SK-N-DZ (cell line): ENCODE measurements at regions not wholly inside any gene's neighbourhood (a gene's known extent, or its start where the extent isn't known, plus 50 kb on each side); places are given as distances from the start of the nearest gene placed in this dataset.
A peak's percentile ranks its signal among the peaks of the same experiment; 100 is the strongest.

Experiments
- DNase-seq: peaks from one replicate; pipeline ENCODE4 v3.0.0-alpha.2; 2015; ENCODE audit warnings: low spot score
- small RNA-seq, 2 experiments: library from RNA; depleted of rRNA; stranded (forward); fragments of <200 nt; gene quantifications; one replicate each; pipeline ENCODE3, GENCODE V24; 2014

DNA sequence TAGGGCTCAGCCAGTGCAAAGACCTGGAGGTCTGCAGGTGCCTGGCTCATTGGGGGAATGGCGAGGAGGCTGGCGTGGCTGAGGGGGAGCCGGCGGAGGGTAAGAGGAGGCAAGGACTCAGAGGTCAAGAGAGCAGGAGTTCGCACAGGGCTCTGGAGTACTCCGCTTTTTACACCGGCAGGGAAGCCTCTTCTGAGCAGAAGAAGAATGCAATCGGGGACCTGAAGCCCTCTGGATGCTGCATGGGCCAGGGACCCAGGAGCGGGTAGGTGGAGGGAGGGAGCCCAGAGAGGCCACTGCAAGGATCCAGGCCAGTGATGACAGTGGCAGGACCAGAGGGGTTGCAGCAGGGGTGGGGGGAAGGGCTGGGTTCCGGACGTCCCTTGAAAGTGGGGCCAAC is 70.4 kb upstream of the TAMM41 start:
- DNase-seq: no peak

DNA sequence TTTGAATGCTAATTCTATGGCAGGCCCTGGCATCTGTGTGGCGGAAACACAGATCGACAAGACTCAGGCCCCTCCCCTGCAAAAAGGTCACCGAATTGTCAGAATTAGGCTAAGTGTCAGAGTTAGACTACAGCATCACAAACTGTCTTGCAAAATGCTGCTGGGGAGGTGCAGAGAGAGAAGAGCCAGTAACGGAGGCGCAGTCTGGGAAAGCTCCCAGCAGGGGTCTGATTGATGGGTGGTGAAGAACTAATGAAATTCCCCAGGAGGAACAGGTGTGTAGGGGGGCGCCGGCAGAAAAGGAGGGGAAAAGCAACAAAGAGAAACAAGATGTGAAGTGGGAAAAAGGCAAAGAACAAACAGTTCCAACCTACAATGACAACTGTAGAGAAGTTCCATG is 72.7 kb upstream of the TAMM41 start:
- peak; percentile 61 for DNase-seq

DNA sequence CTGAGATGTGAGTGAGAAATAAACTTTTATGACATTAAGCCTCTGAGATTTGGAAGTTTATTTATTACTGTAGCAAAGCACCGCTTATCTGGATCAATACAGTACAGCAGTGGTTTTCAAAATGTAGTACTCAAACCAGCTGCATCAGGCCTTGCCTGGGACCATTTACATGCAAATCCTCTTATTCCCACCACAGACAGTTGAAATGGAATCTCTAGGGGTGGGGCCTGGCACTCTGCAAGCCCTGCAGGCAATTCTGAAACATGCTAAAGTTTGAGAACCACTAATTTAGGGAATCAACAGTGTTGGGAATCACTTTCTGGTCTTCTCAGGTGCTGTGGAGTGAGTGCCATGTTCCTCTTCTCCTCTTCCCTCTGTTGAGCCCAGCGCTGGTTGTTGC is 77.8 kb upstream of the TAMM41 start:
- no peak for DNase-seq

DNA sequence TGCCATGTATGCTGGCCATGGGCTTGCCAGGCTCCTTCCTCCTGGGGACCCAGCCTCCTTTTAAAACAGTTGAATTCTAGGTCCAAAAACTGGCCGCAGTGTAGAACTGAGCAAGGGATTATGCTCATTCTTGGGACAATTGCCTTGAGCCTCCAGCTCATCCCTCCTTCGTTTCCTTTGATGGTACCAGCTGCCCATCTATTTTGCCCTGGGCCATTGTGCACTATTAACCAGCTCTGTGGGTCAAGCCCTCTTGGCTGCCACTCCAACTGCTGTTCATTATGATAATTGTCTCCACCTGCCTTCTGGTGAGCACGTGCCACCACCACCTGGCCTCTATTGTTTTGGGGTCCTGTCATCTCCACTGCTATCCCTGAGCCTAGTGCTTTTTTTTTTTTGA is 75.8 kb upstream of the SYN2 start:
- no peak for DNase-seq

DNA sequence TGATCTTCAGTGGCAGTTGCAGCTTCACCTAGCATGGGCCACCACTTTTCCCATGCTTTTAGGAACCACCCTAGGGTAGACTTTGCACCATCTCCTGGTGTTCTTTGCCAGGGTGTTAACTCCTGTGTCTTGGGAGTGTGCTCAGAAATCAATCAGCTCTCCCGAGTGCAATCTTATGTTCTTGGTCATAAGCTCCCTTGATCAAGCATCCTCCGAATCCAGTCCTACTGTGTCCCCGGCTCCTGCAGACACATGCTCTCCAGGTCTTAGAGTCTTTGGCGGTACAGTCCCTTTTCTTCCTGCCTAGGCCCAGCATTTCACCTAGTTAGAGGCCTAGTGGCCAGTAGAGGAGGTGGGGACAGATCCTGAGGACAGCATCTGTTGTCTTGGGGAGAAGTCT is 74.7 kb upstream of the SYN2 start:
- DNase-seq: no peak

DNA sequence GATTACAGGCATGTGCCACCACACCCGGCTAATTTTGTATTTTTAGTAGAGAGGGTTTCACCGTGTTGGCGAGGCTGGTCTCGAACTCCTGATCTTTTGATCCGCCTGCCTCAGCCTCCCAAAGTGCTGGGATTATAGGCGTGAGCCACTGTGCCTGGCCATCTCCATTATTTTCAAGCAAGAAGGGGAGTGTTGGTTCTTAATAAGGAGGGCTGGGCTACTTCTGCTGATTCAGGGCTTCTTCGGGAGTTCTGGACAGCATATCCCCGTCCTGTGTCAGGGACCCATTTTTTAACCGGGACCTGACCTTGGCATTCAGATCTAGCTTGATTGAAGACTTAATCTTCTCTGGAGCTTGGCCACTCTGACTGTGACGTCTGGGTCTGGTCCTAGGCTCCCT is 74.1 kb upstream of the SYN2 start:
- no peak for DNase-seq

DNA sequence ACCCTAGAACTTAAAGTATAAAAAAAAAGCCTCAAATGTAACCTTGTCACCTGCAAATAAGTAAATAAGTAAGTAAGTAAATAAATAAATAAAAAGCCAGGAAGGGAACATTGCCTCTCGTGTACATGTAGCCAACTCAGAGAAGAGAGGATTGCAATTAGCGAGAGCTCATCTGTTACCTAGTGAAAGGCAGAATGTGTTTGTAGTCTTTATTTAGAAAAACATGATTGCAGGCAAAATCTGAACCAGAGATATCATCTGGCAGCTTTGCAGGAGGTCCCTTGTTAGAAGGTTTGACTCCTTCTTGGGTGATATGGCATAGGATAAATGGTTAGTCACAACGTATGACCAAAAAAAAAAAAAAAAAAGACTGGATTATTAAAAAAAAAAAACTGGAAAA is 71.6 kb upstream of the SYN2 start:
- no peak for DNase-seq

DNA sequence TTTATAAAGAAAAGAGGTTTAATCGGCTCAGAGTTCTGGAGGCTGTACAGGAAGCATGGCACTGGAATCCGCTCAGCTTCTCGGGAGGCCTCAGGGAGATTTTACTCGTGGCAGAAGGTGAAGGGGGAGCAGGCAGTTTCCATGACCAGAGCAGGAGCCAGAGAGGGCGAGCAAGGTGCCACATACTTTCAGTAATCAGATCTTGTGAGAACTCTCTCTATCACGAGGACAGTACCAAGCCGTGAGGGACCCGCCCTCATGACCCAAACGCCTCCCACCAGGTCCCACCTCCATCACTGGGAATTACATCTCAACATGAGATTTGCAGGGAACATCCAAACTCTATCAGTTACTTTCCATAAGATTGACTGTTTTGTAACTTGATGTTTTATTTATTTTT is 70.7 kb upstream of the SYN2 start:
- no peak for DNase-seq

DNA sequence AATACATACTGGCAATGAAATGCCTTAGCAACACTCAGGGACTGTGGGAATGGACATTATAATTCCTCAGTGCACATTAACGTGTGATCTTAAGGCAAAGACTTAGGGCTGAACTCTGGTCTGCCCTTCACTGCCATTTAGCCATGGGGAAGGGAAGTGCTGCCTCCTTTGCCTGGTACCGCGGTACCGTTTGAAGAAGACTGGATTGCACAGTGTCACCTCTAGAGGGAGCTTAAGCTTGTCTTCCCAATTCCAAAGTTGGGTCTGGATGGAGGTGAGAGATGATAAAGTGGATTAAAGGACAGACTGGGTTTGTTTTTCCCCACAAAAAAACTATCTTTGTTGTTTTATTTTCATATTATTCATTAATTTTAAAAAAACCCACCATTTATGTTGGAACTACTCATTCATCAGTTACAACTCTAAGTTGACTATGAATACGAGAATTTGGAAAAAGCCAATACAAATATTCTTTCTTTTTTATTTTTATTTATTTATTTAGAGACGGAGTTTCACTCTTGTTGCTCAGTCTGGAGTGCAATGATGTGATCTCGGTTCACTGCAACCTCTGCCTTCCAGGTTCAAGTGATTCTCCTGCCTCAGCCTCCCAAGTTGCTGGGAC is 60.0 kb upstream of the SYN2 start:
- peak; percentile 55 for DNase-seq

DNA sequence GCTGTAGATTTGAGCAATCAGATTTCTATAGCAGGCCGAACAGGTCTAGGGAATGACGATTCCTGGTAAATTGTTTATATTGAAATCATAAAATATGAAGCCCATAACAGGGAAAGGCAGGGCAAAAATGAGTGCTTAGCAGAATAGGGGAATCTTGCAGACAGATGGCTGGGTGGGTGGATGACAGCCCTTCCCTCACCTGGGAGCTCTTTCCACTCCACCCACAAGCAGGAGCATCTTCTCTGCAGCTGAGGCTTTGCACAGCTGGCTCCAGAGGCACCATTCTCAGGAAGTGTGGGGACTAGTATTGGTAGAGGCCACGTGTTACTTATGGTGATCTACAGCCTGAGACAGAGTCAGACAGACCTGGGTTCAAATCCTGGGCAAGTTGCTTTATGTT is 55.9 kb upstream of the SYN2 start:
- no peak for DNase-seq

DNA sequence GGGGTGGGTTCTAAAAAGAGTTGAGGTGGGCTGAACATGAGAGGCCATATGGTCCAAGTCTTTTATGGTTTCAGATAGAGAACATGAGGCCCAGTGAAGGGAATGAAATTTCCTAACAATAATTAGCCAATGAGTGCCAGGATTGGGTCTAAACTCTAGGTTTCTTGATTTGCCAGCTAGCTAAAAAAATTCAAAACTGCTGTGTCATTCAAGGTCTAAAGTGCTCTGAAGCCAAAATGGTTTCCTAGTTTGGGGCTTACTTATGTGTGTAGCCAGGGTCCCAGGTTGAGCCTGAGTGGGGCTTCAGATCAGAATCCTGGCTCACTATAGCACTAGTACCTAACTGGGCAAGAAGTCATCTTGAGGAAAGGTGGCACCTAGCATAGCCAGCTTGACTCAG is 55.3 kb upstream of the SYN2 start:
- DNase-seq: no peak

DNA sequence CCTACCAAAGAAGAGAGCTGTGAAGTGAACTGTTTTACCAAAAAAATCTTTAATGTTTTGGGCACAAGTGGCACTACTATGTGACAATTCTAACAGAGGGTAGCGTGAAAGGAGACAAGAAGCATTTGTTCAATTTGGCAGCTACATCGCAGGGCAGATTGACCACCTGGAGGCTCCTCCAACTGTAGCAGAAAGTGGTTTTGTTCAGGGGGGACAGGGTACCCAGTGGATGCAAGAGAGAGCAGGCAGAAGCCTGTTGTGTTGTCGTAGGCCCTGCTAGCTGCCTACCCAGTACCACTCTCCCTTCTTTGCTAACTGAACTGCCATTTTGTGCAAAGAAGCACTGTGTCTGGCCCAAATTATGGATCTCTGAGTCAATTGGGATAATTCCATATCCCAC is 54.8 kb upstream of the SYN2 start:
- no peak for DNase-seq

DNA sequence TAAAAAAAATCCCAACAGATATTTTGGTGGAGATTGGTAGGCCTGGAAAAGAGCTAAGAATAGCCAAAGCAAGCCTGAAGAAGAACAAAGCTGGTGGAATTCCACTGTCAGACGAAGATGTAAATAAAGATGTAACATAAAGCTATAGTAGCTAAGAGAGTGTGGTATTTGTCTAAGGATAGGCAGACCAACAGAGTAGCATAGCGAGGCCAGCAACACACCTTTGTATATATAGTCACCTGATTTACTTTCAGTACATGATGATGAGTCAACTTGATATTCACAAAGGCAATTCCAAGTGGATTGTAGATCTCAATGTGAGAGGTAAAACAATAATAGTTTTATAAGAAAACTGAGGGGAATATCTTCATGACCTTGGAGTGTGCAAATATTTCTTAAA is 53.6 kb upstream of the SYN2 start:
- DNase-seq: no peak

DNA sequence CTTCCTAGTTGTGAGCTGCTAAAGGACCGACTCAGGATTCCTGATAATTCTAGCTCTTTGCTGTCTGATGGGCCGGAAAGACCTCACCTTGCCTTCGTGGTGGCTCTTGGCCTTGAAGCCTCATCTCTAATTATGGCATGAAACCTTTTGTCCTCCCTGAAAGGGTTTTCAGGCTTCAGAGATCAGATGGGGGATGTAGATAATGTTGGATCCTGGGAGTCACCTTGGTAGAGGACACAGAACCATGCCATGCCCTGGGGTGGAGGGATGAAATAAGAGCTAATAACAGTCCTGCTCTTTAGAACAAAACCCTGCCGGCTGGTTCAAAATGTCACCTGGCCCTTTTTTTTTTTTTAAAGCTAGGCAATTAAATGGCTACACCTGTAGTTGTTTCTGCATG is 50.8 kb upstream of the SYN2 start:
- peak; percentile 71 for DNase-seq

DNA sequence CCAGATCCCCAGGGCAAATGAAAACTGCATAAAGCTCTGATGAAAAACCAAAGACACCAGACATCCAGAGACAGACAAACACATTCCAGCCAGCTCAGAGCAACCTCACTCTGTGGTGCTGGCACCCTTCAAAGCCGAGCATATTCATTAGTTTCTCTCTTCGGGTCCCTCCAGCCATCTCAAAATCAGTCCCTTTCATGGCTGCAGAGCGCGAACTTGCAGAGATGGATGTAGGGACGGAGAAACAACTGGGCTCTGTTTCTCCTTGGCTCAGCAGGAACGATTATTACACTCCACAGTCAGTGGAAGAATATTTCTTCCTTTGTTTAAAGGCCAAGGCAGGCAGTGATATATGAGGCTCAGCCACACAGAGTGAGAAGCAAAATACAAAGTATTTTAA is 50.4 kb upstream of the SYN2 start:
- DNase-seq: no peak

DNA sequence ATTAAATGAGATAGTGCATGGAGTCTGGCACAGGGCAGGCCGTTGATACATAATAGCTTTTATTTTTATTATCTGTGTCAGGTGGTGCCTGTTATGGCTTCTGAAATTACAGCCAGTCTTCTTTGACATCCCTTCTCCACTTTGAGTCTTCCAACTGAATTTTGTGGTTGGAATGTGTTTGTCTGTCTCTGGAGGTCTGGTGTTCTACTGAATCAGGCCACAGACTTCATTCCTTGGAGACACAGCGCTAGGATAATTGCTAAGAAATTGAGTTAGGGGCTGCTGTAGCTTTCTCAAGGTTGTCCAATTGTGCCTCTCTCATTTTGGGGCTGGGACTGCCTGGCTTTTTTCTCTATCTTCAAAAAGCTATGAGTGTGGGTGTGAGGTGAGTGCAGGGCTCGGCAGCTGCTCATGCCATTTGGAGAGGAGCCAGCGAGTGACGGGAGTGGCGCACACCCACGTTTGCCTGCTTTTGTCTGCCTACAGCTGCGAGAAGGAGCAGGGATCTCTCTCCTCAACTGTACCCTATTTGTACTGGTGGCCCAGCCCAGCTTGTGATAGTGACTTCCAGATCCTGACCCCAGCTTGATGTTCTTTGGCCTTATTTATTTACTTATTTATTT is 49.8 kb upstream of the SYN2 start:
- peak; percentile 99 for DNase-seq

Small RNA genes lying in the stretch of these regions (small RNA-seq; reads per million reads assigned to genes)
- gene RN7SL147P: 0.03 to 0.40 reads per million in 2 experiments
